ENCODE measurements at regions not wholly inside any gene's neighbourhood (a gene's known extent, or its start where the extent isn't known, plus 50 kb on each side); places are given as distances from the start of the nearest gene placed in this dataset.
A peak's percentile ranks its signal among the peaks of the same experiment; 100 is the strongest.
"Not testable (repeated sequence)": the region's sequence is repeated elsewhere in the genome, so short reads cannot be mapped to it uniquely, and the experiment has no call there.

DNA sequence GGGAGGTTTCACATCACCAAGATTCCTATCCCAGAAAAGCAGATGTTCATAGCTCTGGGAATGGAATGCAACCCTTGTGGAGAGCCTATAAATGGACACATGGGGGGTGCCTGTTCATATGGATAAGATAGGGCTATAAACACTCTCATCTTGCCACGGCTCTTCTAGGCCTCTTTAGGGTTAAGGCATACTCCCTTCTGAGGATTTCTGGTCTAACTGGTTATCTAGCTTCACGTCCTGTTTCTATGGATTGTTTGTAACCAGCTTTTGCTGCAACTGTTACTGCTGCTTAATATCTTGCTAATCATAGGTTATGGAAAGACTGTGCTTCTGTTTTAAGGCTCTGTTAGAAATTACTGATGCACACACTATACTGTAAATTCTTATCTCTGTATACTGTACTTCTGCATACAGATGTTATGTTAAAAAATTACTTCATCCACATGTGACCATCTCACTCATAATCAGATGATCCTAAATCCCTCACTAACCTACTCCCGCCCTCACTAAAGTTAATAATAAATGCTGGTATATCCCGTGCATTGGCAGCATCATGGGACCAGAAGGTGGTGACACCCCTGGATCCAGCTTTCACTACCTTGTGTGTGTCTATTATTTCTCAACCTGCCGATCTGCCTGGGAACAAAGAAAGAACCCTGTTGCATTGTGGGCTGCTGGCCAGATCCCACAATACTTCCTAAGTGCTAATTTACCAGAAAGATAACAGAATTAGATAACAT, 68.7 kb downstream of the PRKAB2 start:
- not testable (repeated sequence) for DNase-seq

DNA sequence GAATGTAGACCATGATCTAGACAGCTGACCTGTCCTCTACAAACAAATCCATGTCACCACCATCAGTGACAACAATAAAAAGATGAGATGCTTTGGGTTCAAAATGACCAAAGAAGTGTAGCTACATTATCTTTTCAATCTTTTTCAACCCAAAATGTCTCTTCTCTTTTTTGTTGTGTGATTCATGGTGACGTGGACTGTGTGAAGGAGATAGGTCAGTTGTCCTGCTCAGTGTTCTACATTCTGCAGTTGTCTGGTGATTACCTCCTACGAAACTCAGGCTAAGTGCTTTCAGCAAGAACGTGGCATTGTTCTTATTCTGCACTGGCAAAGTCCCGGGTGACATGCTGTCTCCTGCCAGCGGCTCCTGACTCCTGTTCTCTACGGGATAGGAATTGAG, 73.1 kb downstream of the PRKAB2 start:
- DNase-seq = no peak

DNA sequence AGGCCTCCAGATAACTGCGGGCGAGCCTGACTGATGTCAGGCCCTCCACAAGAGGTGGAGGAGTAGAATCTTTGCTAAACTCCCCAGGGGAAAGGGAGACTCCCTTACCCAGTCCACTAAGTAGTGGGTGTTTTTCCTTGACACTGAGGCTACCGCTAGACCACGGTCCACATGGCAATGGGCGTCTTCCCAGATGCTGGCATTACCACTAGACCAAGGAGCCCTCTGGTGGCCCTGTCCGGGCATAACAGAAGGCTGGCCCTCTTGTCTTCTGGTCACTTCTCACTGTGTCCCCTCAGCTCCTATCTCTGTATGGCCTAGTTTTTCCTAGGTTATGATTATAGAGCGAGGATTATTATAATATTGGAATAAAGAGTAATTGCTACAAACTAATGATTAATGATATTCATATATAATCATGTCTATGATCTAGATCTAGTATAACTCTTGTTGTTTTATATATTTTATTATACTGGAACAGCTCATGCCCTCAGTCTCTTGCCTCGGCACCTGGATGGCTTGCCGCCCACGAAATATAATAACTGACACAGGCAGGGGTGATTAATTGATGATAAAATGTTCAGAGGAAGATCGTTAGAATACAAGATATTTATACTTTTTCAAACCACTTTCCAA, 73.8 kb downstream of the PRKAB2 start:
- not testable (repeated sequence) for DNase-seq

DNA sequence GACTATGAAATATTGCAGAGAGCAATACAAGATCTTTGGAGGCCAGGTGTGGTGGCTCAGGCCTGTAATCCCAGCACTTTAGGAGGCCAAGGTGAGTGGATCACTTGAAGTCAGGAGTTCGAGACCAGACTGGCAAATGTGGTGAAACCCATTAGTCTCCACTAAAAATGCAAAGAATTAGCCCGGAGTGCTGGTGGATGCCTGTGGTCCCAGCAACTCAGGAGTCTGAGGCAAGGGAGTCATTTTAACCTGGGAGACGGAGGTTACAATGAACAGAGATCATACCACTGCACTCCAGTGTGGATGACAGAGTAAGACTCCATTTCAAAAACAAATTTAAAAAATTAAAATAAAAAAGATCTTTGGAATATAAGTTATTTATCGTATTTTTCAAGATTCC, 76.6 kb downstream of the PRKAB2 start:
- no peak for DNase-seq

DNA sequence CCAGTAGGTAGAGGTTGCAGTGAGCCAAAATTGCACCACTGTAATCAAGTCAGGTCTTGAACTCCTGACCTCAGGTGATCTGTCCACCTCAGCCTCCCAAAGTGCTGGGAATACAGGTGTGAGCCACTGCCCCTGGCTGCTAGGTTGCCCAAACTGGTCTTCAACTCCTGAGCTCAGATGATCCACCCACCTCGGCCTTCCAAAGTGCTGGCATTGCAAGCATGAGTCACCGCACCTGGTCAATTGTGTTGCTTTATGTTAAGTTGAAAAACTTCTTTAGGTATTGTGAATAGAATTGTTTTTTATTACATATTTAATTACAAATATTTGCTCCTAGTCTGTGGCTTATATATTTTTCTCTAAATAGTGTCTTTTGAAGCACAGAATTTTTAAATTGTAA, 80.5 kb downstream of the PRKAB2 start:
- no peak for DNase-seq

DNA sequence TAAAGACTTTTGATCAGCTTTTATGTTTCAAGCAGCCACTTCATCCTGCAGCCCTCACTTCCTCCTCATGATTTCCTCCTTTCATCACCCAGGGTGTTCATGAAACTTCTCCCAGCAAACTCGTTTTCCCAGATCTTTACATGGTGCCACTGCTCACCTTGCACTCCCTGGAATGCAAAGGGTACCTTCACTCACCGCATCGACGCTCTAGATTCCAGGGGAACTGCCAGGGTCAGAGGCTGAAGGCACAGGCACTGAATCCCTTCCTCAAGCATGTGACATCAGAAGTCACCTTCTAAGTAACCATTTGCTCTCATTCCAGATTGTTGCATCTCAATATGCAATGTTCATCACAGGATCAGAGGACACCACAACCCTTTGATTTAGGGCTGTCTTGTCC, 82.8 kb downstream of the PRKAB2 start:
- no peak for DNase-seq

DNA sequence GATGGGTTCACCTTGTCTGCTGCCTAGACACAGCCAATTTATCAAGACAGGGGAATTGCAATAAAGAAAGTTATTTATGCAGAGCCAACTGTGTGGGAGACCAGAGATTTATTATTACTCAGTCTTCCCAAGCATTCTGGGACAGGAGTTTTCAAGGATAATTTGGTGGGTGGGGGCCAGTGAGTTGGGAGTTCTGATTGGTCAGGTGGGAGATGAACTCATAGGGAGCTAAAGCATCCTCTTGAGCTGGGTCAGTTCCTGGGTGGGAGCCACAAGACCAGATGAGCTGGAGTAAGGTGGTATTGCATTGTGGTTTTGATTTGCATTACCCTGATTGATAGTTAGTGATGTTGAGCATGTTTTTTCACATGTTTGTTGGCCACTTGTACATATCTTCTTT, 86.1 kb downstream of the PRKAB2 start:
- no peak for DNase-seq

DNA sequence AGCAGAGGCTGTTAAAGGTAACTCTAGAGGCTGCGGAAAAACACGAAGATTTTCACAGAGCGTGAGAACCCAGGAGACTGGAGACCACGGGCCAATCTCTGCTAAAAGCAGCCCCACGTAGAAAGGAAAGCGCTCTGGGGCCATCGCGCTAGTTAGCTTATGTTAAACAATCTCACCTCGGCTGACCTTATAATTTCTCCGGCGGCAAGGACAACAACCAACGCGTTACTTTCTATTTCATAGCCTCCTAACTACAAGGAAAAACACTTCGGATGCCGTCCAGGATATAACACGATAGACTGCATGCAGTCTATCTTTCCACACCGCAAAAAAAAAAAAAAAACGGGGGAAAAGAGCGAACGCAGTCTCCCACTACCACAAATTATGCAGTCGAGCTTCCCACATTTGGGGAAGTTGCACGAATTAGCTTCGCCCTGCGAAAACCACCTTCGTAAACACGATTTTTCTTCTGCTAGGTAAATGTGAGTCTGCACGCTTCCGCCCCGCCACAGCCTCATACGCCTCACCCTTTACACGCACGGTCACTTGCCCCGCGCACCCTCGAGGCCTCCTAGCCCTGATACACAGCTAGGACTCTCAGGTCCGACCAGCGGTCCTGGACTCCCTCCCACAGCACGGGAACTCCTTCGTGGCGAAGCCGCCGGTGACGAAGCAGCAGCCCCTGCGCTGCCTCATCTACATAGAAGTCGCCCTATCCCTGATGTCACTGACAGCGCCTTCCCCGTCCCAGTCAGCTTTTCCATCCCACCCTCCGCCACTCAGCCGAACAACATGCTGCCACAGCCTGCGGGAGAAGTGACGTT, 87.8 kb downstream of the PRKAB2 start:
- DNase-seq = peak; percentile 6

DNA sequence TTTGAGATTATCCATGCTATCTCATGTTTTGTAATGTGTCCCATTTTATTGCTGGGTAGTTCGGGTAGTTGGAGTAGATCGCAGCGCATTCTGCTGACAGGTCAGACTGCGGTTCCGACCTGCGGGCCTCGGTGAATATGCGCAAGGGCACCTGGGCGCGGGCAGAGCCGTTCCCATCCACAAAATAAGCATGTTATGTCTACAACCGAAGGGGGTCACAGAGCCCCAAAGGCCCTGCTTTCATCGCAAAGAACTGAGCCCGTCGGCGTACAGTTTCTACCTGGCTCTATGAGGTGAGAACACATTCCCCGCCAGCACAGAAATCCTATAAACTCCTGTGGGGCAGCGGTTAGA, 88.4 kb downstream of the PRKAB2 start:
- DNase-seq = no peak

DNA sequence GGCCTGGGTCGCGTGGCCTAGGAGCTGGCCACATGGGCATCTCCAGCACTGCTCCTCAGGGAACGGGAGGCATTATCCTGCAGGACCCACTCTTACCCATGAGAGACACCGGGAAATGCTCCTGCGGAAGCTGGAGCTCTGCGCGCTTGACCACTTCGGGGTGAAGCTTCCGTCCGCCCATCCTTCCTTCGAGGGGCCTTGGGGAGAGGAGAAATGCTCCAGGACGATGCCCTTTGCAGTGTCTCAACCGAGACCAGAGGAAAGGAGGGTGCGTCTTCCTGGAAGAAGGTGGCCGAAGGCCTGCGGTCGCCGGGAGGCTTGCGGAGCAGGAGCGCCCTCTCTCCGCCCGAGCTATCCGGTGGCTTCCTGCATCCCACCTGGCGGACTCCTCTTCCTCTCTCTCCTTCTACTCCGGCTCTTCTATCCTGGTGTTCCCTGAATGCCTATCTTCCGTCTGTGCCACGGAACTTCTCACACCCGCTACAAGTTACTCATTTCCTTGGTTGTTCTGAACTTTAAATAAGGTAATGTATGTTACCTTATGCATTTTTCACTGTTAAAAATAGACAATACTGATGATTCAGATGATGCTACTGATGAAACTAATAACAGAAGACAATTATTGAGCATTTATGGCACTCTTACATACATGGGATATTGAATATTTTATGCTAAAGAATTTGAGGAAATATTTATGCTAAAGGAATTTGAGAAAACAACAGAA, 91.4 kb downstream of the PRKAB2 start:
- DNase-seq = no peak

DNA sequence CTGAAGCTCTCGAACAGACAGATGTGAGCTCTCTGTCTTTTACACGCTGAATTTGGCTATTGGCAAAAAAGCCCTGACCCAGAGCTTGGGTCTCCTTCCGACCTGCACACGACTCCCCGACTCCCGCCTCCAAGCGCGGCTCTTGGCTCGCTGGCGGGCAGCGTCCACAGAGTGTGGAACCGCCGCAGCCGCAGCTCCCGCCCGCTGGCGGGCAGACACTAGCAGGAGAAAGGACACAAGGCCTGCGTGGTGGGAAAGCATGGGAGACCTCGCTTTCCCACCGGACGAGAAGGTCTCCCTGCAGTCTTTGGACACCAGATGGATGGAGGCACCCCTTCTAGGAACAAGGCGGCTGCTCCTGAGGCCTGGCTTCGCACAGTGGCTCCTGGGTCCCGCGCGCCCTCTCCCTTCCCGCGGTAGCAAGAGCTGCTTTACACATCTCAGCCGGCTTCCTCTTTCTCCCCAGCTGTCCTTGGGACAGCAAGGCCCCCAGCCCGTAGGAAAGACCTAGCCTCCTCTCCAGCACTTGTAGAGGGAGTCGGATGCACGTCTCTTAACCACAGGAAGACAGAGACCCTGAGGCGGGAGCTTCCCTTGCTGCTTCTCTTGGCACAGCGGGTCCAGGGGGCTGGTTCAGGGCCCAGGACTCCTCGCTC, 92.1 kb downstream of the PRKAB2 start:
- no peak for DNase-seq

DNA sequence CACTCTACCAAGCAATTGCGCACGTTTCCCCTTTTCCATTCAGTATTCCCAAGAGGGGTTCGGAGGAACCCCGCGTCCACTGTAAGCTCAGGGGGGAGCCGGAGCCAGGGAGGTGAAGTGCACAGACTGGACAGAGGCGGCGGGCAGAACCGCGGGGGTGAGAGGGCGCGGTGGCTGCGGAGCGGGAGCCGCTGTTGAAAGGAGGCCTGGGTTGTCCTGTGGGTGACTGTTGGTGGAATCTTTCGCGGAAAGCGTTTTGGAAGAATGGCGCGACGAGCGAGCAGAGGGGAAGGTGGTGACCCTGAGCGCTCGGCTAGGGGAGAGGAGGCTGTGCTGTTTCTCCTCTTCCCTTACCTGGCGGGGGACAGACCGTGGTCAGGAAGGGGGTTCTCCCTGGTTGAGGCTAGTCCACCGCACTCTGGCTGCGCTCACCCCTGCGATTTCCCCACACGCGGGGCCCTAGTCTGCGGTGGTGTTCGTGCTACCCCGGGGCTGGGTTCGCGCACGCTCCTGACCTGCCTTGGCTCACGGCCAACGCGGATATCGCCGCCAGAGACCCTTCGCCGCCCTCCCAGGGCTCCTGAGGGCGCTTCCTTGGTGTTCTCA, 92.8 kb downstream of the PRKAB2 start:
- no peak for DNase-seq

DNA sequence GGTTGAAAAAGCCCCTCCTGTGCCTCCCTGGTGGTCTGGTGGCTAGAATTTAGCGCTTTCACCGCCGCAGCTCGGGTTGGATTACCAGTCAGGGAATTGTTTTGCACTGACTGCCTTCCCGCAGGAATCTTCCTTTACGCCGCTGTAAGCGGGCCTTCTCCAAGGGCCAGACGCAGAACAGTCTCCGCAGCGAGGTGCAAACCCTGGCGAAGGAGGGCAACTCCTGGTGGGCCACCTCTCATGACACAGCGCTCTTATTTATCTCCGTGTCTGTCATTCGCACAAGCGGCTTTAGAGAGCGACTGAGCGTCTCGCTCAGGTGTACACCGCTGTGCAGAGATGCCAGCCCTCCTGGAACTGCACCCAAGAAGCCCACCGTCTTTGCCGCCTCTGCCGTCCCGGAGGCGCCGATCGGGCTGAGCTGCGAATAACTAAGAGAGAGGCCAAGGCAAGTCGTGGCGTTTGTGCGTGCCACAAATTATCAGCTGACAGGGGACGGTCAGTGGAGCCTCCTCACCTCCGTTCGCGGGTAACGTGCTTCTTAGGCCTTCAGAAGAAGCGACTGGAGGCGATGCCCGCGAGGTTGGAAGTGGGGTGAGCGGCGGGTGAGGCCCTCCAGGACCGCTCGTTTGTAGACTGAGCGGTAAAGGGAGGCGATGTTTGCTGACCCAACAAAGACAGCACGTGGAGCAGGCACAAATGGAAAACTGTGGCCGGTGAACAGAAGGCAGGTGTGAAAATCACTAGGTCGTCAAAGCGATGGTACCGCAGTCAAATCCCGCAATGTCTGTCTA, 93.5 kb downstream of the PRKAB2 start:
- DNase-seq = no peak

DNA sequence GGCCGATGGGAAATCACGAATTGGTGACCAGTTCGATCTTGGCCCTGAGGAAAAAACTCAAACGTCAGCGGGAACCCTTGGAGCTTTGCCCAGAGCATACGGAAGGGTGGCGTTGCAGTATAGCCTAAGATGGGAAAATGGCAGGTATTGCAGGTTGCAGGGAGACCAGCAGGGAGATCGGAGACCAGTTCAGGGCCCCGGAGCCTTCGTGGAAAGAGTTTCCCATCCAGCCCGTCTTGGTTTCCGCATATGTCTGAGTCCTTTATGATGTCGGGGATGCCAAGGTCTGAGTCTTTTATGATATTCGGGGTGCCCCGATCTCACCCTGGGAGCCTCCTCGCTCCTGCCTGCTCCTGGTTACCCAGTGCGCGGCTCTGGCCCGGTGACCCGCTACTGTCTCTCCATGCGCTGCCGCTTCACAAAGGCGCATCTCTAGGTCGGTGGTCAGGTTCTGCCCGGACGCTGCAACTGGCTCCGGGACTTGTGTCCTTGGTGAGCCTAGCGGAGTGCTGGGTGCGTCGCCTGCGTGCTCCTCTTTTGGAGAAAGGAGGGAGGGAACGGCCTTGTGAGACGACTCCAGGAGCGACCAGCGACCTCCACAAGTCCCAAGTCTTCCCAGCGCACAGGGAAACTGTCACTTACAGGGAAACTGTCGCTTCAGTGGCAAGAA, 94.2 kb downstream of the PRKAB2 start:
- no peak for DNase-seq

DNA sequence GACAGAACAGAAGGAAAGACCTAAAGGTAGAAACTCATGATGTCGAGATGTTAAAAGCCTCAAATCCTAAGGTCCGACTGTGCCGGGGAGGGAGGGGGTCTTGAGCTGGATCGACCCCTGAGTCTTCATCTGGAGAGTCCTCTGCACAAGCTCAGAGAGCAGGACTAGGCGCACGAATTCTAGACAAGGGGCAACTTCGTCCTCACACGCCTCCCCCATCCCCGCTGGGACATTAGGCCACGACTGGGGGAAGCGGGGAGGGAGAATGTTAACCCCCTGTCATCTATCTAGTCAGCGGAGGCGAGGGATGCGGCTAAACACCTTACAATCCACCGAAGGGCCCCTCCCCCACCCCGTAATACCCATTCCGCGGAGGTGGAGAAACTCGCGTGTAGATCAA, 94.7 kb downstream of the PRKAB2 start:
- no peak for DNase-seq

DNA sequence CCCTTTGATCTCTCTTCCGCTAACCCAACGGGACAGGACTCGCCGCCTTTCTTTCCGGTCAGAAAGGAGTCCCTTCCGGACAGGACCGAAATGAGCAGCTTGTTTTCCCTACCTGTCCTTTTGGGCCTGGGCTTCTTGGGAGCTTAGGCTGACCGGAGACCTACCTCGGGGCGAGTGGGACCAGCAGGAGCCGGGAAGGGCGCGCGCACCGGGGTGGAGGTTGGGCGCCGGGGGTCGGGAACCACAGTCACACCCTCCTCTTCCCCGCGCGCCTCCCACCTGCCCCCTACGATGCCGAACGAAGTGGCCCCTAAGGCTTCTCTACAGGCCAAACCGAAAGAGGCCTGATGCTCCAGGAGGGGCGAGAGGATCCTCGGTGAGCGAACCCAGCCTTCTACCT, 95.2 kb downstream of the PRKAB2 start:
- DNase-seq = no peak

DNA sequence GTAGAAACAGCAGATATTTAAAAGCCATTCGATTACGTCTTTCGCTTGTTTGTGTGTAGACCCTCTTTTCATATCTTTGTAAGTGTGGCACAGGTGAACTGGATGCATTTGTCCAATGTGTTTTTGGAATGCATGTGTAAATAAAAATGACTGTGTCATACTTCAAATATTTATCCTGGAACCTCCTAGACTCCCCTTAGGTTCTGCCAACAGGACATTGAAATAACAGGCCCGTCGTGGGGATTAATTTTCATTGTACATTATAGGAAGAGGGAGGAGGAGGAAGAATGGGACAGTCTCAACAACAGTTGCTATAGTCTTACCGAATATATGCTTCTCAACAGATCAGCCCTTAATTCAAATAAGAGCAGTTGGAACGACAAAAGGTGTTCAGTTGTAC, 95.8 kb downstream of the PRKAB2 start:
- no peak for DNase-seq

DNA sequence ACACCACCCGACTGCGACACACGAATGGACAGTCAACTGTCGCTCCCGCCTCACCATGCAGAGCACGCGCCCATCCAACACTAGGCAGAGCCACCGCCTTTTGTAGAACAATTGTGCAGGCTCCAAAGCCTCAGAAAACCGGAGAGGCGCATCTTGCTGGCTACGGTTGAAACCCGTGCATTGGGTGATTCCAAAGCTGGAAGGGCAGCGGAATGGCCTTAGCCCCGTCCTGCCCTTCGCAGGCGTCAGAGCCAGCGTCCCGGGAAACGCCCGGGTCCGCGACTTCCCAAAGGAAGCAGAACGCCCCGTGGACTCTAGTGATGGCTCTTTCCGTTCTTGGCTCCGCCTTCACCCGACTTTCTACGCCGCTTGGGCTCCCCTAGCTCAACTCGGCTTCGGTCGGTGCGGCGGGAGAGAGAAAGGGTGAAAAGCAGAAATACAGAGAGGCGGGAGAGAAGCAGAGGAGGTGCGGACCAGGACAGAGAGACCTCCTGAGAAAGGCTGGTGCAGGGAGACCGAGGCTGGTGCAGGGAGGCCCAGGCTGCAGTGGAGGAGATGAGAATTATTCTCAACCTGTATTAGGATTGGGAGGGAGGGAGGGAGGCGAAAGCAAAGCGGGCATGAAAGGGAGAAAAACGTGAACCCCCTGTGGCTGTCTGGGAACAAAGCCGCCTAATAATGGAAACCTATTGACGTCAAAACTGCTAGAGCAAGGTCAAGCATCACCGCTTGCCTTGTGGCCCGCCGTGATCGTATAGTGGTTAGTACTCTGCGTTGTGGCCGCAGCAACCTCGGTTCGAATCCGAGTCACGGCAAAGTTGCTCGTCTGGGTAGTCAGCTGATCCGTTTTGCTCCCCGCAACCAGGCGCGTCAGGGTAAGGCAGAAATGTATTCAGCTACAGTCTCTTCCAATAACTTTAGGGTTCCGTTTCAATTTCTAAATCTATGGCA, 99.5 kb downstream of the PRKAB2 start:
- no peak for DNase-seq

DNA sequence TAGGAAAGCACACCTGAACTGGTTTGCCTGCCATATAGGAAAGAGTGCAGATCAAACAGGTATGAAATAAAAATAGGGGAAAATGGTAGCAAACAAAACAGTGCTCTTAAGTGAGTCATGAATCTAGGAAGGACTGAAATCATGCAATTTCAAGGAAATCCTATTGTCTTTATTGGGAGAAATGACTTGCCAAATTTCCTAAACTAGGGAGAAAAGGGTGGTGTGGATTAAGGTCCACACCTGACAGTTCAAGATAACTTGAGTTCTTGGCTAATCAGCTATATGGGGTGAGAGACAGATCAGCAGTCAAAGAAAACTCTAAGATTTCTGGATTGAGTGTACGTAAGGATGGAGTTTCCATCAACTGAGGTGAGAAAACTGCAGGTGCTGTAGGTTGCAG, 101.1 kb downstream of the PRKAB2 start:
- DNase-seq = no peak

Data from occipital lobe (tissue), 1 donor.